GM19043 (cell line): ENCODE measurements at regions not wholly inside any gene's neighbourhood (a gene's known extent, or its start where the extent isn't known, plus 50 kb on each side); places are given as distances from the start of the nearest gene placed in this dataset.

Source experiments
- ATAC-seq: cut with Tn5 transposase; IDR thresholded peaks from one replicate; pipeline ENCODE4 v1.9.1; 2021; ENCODE audit warnings: low read depth; ENCODE audit not compliant: unreplicated experiment

DNA sequence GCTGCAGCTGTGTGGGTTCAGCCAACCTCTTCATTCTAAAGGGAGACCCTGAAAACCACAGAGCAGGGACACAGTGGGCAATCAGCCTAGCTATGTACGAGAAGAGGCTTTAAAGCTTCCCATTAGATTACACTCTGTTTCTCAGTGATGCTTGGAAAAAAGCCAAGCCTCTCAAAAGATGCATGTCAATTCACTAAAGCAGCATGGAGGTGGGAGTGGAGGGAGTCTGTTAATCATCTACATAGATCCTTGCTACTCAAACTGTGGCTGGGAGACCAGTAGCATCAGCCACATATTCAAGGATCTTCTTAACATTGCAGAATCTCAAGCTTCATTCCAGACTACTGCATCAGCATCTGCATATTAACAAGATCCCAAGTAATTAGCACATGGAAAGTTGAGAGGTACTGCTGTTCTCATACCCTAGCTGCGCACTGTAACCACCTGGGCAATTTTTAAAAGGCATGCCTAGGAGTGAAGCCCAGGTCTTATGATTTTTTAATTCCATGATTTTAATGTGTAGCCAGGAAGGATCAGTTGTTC lies 305.9 kb downstream of the PMP22 start:
- ATAC-seq = no peak

DNA sequence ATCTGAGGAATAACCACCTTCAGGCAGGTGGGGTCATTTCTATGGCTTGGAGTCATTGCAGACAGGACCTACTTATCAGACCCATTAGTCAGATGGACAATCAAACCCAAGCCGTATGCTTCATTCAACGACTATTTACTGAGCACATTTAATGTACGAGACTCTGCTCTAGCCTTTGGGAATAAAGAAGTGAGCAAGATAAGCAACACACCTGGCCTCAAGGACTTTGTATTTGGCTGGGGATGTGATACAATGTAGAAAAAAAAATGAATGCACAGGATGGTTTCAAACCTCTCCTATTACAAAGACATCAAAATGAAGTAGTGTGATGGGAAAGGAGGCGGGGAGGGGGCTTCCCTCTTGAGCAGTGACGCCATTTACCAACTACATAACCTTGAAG lies 311.7 kb downstream of the PMP22 start:
- no peak for ATAC-seq

DNA sequence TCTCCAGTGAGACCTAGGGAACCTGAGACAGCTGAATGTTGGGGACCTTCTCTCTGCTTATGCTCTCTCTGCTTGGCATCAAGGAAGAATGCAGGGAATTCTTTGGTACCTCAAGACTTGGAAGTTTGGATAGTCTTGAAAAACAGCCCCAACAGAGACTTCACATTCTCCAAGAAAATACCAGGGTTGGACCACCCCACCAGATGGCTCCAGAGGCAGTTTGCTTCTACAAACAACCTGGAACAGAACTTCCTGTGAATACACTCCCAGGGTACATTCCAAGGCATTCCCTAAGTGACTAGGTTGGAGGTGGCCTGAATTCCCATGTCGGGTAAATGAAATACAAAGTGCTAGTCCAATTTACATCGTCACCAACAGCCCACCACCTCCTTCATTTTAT lies 314.4 kb downstream of the PMP22 start:
- ATAC-seq = no peak

DNA sequence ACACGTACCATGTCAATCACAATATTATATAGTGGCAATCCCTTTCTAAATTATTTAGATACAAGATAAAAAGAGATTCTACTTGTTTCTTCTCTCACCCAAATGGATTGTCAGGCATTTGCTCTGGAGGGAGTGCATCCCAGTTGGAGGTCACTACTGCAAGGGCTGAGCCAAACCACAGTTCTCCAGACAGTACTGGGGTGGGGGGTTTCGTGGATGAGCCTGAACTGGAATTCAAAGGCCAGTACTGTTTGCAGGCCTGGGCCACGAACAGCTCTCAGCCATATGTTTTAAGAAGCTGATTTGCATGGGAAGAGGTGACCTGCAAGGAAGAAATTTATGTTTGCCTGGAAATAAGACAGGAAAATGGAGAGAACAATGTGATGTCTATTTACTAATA lies 314.9 kb downstream of the PMP22 start:
- no peak for ATAC-seq

DNA sequence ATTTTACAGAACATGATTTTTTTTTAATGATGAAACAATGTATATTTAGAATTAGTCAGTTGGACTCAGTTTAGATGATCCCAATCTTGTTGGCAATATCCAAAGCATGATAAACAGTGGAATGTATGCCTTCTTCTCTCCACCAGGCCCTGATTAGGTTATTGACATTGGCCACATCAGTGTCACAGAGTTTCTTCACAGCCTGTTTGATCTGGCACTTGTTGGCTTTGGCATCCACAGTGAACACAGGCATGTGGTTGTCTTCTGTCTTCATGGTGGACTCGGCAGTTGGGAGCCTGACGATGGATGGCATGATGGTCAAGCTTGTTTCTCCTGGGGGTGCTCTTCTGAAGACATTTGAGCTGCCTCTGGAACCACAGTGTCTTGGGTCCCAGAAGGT lies 317.5 kb downstream of the PMP22 start:
- ATAC-seq = no peak

DNA sequence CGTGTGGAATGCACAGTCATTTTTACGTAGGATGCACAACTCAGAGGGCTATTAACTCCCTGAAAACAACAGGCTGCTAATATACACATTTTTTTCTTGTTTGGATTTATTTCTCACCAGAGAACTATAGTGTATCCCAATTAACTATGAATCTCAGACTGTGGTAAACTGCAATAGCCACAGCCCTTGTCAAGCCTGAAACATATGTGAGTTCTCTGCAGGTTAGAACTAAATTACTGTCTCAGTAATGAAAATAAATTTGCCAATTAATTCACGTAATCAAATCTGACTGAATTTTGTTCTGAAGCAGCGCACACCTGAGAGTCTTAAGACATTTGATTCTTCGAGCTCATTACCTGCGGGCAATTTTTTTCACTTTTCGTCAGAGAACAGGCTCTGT lies 318.6 kb downstream of the PMP22 start:
- no peak for ATAC-seq

DNA sequence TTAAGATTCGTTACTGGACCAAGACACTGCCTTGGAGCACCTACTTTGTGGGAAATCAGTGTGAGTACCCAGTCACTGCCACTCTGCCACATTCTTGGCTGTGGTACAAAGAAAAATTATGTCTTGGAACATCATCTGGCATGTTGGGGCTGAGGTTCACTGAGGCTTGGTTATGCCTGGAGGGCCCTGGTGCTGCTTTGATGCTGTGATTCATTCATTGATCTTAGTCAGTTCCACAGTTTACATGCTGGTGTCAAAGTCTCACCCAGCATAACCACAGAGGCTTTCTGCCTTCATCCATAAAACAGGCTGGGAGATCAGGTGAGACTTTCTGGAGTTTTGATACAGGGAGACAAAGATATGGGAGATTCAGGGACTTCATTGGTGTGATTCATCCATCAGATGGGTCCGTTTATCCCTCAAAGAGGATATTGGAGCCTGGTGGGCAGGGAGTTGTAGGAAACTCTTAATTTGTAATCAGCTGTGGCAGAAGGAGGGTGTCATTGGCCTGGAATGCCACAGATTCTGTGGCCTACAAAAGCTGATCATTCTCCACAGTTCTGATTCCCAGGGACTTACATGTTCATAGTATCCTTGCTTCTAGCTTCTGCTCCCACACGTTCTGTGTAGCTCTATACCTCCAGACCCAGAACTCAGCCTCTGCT lies 322.5 kb downstream of the PMP22 start:
- no peak for ATAC-seq

DNA sequence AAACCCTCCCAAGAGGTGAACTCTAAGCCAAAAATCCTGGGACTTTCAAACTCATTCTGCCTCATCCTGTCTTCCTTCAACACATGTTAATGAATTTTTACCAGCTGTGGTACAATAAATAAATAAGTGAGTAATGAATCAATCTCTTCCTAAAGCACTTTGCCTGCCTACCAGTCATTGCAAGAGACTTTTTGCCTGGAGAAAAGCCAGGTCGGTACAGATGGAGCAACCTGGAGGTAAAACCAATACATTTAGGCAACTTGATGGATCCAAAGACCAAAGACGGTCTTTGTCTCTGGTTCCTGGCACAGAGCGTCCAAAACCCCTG lies 324.2 kb downstream of the PMP22 start:
- ATAC-seq = no peak

DNA sequence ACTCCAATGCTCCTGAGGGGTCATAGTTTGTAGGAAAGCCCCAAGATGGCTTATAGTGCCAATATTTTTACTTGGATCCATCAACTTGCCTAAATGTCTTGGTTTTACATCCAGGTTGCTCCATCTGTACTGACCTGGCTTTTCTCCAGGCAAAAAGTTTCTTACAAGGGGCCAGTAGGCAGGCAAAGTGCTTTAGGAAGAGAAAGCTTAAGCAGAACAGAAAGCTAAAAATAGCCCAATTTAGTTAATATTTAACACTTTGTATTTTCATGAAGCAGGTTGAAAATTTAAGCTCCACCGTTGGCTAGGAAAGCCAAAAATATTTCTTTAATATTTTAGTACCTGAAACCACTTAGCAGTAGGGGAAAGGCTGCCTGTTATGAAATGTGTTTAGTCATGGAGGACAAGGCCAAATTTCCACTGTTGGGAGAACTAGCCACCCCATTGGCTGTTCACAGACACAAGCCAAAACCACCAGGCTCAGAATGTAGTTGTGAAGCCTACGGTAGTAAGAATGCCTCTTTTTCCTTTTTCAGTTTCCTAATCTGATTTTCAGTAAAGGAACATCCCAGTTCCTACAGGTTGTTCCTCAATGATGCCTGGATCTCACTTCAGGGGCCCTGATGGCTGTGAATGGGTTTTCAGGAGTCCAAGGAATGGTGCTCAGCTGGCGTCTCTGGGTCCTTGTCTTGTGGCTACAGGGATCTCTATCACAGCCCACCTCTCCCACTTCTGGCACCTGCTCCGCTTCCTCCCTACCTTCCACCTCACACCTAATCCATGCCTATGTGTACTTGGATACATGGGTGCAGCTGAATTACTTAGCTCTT lies 324.8 kb downstream of the PMP22 start:
- no peak for ATAC-seq

DNA sequence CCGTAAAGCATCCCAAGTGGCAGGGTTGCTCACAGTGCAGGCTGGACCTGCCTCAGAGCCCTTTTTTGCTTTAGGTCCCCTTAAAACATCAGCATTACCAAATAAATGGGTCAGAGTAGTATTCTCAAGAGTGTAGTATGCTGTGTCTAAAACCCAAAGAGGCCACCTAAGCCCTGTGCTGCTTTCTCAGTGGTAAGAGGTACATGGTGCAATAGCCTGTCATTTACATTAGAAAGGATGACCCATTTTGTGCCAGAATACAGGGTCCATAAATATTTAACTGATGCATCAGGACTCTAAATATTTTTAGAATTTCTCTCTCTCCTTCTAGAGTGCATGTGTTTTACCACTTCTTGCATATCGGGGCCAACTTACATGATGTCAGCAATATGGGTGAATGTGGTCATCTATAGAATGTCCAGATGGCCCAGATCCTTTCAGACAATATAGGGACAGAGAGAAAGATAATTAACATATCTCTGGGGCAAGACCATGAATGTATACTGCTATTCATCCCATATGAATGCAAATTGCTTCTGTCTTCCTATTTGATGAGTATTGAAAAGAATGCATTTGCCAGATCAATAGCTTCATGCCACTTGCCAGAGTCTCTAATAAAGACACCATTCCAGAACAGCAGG lies 329.2 kb downstream of the PMP22 start:
- ATAC-seq = no peak

DNA sequence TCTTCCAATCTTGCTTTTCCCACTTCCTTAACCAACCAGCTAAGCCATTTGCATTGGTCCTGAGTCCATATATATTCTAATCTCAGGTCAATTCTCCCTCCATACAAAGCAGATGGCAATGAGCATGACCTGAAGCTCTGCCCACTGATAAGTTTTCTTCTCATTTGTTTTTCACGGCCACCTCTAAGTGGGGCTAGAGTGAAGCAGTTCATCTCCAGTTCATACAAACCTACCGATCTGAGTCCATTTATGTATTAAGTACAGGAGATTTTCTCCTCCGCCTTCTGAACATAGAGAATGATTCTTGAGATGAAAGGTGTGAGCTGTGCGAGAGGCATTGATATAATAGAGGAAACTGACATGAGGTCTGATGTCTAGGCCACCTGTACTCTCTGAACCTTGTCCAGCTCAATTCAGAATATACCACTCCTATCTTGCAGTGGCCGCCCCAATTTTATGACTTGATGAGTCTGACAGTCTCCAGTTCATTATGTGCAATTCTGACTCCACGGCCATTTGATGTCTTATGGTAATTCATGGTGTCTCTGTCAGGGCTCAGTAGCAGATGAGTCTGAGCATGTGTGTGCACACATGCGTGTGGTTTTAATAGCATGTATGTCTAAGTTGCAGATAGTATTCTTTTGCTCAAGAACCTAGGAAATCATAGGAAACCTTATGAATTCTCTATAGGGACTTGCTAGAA lies 329.8 kb downstream of the PMP22 start:
- no peak for ATAC-seq

DNA sequence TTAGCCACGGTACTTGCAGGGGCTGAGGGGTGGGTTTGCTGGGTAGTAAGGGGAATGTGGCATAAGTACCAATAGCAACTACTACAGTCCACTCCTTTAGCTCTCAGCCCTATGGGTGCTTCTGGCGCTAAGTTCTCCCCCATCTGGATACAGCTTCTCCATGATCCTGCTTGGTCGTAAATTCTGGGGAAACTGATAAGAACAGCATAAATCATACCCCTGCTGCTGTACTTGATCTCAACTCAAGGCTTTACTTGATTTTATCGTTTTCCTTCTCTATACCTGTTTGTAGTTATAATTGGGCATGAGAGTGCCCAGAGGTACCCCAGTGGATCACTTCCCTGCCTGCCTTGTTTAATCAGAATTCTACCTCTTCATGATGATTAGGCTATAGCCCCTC lies 331.4 kb downstream of the PMP22 start:
- no peak for ATAC-seq

DNA sequence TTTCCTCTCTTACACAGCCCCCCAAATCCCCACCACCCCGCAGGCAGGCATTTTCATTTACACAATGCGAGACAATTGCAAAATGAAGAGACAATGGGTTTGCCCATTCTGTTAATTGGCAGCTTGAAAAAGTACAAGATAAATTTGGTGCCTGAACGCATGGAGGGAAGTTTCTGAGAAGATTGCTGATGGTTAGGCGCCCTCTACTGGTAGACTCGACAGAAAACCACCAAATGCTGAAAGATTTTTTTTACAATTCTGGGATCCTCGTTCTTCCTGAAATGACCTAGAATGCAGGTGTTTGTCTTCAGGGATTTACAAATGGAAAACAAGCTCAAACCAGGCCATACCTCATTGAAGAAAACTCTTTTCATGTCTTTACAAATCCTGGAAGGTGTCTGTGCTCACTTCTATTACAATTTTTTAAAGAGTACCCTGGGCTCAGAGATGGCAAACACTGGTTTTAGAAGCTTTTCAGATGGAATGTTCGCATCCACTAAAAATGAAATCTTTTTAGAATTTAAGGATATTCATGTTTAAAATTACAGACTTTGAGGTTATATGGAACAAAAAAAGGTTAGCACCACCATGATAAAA lies 338.5 kb downstream of the PMP22 start:
- ATAC-seq = no peak

DNA sequence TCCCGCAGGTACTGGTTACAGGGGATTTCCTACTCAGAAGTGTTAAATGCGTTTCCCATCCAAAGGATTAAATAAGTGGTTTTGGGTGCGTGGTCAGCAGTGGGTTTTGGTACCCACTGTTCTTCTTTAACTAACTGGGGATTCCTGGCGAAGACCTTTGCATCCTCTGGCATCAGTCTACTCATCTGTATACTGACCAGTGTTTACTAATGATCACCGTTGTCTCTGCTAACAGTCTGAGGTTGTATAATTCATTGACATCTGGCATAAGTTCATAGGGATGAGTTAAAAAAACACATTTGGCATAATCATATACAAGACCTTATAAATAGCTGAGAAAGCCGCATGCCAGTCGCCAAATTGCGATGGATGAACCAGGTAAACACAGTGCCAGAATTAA lies 339.1 kb downstream of the PMP22 start:
- ATAC-seq = no peak

DNA sequence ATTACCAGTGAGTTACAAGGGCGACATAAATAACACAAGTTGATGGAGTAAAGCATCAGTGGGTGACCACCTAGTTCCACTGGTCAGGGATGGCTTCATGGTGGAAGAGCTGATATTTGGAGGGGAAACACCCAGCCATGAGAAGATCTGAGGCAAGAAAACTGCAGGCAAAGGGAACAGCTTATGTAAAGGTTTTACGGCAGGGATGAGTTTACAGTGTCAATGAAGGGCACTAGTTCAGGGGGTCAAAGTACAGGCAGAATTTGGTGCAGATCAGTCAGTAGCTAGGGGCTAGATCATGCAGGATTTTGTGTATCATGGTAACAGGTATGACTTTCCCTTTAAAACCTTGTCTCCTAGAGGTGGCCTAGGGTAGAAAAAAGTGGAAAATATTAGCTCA lies 339.6 kb downstream of the PMP22 start:
- ATAC-seq = no peak

DNA sequence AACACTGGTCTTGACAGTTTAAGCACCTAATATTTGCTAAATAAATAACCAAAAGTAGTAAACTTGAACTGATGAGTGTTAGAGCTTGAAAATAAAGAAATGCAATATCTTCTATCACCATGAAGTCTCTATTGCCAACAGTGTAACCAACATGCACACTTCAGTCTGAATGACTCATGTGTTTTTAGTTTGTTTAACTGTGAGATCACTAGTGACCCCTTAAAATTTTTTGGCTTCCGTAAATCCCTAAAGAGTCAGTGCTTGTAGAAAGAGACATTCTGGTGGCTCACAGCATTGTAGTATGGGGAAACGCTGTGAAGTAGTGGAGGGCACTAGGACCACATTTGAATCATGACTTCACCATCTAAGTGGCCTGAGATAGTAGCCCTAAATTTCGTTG lies 341.1 kb downstream of the PMP22 start:
- ATAC-seq = no peak

DNA sequence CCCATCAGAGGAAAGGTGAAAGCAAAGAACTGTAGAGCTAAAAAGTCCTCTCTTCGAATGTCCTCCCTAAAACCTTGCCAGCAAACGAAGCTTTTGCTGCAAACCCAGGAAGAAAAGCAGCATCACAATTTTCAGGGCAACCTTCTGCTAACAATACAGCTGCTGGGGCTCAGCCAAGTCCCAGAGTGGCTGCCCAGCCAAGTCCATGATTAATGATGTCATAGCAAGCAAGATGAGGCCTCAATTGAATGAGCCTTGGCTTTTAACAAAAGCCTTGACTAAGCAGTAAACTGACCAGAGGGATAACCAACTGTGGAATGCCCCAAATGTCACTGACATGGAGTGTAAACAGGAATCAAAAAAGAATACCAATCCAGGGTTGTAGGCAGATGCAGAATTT lies 342.7 kb downstream of the PMP22 start:
- ATAC-seq = no peak

DNA sequence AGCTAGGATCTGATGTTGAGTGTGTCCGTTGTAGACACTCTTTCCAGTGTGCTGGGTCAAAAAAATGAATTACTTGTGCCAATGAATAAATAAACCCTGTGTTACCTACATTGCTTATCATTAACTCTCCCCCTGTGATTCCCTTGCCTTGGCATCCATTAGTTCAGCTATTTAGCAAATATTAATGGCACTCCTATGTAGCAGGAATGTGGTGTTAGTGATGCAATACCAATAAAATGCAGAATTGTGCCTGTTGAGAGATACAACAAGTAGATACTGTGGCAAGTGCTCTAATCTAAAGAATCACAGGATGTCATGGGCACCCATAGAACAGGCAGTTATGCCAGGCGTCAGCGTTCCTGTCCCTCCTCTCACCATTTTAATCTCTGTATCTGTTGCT lies 343.2 kb downstream of the PMP22 start:
- no peak for ATAC-seq

DNA sequence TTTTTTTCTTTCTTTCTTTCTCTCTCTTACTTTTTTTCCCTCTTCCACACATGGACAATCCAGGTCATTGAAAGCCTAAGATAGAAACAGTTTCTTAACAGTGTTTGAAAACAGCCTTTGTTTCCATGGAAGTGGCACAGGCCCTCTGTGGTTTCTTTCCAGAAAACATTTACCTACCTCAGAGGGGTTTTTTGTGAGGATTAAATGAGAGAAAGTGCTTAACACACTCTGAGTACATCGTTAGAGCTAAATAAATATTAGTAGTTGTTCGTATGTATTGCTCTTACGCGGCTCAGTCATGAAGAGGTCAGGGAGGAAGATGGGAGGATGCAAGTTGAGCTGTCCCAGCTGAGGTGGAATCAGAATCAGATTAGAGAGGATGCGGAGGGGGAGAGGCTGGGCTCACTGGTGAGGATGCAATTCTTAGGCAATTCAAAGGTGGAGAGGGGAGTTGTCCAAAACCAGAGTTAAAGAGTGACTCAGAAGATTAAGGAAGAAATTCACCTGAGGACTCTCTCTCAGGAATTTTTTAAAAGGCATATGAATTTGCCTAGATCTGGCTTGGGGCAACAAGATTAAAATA lies 345.4 kb downstream of the PMP22 start:
- ATAC-seq = no peak

DNA sequence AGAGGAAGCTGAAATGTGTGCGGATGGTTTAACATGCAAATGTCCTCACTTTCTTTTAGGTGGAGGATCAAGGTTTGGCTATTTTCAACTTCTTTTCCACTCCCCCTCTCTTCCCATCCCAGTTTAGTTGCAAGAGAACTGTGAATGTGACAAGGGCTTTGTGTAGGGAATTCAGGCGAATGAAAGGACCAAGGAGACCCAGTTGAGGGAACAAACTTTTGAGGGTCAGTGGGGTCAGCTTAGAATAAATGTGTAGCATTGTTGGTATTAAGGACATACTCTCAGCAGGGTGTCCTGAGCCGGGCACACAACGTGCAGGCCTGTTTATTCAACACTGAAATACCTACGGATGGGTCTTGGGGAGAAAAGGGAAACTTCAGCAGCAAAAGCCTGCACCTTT lies 346.0 kb downstream of the PMP22 start:
- no peak for ATAC-seq
